HCT116 (cell line): ENCODE measurements at regions not wholly inside any gene's neighbourhood (a gene's known extent, or its start where the extent isn't known, plus 50 kb on each side); places are given as distances from the start of the nearest gene placed in this dataset.

ENCODE experiments used
- ATAC-seq: fragments of 200-7000 bp; cut with Tn5 transposase; 2 replicates; pipeline ENCODE4 v1.9.1; 2020; ENCODE audit warnings: mild to moderate bottlenecking, moderate library complexity
- BruUV-seq: library from RNA; stranded (reverse); fragments of 400-500 nt; replicated peaks from 2 replicates; lab custom pipeline; 2021; lab: Mats Ljungman, UMichigan
- CTCF ChIA-PET: fragments of 300-600 bp; sonication (Branson Sonifier 250); formaldehyde crosslinking; loops from one replicate; lab custom pipeline; 2021; ENCODE audit warnings: antibody characterized with exemption; lab: Charles Lee
- POLR2A ChIA-PET: fragments of 300-600, 350-600 bp; sonication (Branson Sonifier 250); formaldehyde crosslinking; loops from one replicate; lab custom pipeline; 2021; ENCODE audit warnings: antibody characterized with exemption; lab: Charles Lee
- RAD21 ChIA-PET, 2 experiments: fragments of 300-600 bp; sonication (Branson Sonifier 250); formaldehyde crosslinking; loops; one replicate each; lab custom pipeline; 2023; ENCODE audit warnings: low total read pairs in 2 of 2; ENCODE audit not compliant: uncharacterized antibody in 2 of 2, unreplicated experiment in 2 of 2, low non-redundant PET in 1 of 2; lab: Charles Lee
- DNase-seq: peaks from one replicate; pipeline ENCODE4 v3.0.0-alpha.2; 2010; ENCODE audit warnings: low read depth, low spot score
- H2AFZ ChIP-seq: fragments of 200-600 bp; shearing (Covaris generic), sonication (generic); 2 replicates; pipeline ENCODE4 v1.6.1; 2017; ENCODE audit warnings: low read depth, mixed run types, mixed read lengths, antibody characterized with exemption, low read length; ENCODE audit not compliant: poor library complexity, severe bottlenecking
- H3K27ac ChIP-seq: 2 replicates; pipeline ENCODE4 v1.5.1; 2012; ENCODE audit warnings: low read depth, low read length
- H3K27me3 ChIP-seq: fragments of 200-600 bp; sonication (generic); 2 replicates; pipeline ENCODE4 v1.6.1; 2016; ENCODE audit warnings: mixed run types, low read length, mixed read lengths; ENCODE audit not compliant: insufficient read depth
- H3K36me3 ChIP-seq, 2 experiments: fragments of 200-500 bp in 1 of 2; fragments of 200-600 bp in 1 of 2; sonication (Bioruptor generic) in 1 of 2; sonication (generic) in 1 of 2; 2 replicates each; pipeline versions ENCODE4 v1.5.1 to v1.6.1; 2014 to 2016; ENCODE audit warnings: low read length in 2 of 2, inconsistent platforms in 1 of 2, mixed read lengths in 1 of 2, mixed run types in 1 of 2; ENCODE audit not compliant: insufficient read depth in 2 of 2, control insufficient read depth in 1 of 2
- H3K4me1 ChIP-seq, 2 experiments: fragments of 200-600 bp in 1 of 2; sonication (generic) in 1 of 2; 2 replicates each; pipeline versions ENCODE4 v1.5.1 to v1.6.1; 2012 to 2017; ENCODE audit warnings: low read length in 2 of 2, inconsistent platforms in 1 of 2, mild to moderate bottlenecking in 1 of 2, mixed read lengths in 1 of 2, mixed run types in 1 of 2, moderate library complexity in 1 of 2; ENCODE audit not compliant: insufficient read depth in 2 of 2, control insufficient read depth in 1 of 2
- H3K4me2 ChIP-seq: fragments of 200-600 bp; sonication (generic); 2 replicates; pipeline ENCODE4 v1.6.1; 2017; ENCODE audit warnings: mixed run types, low read length, mixed read lengths
- H3K4me3 ChIP-seq, 2 experiments: fragments of 200-600 bp in 1 of 2; sonication (generic) in 1 of 2; replicated peaks in 1 of 2; 2 replicates each; pipeline ENCODE4 v1.5.1; 2011 to 2016; ENCODE audit warnings: low read length in 2 of 2, control low read depth in 1 of 2, low read depth in 1 of 2, mild to moderate bottlenecking in 1 of 2, mixed read lengths in 1 of 2, mixed run types in 1 of 2
- H3K79me2 ChIP-seq: fragments of 200-600 bp; sonication (generic); 2 replicates; pipeline ENCODE4 v1.6.1; 2017; ENCODE audit warnings: mild to moderate bottlenecking, mixed run types, low read length, moderate library complexity, mixed read lengths; ENCODE audit not compliant: insufficient read depth
- H3K9ac ChIP-seq: fragments of 200-600 bp; sonication (generic); 2 replicates; pipeline ENCODE4 v1.6.1; 2016; ENCODE audit warnings: low read length, mixed read lengths
- H3K9me2 ChIP-seq: fragments of 200-600 bp; sonication (generic), shearing (Covaris generic); 2 replicates; pipeline ENCODE4 v1.6.1; 2017; ENCODE audit warnings: mixed run types, mild to moderate bottlenecking, moderate library complexity; ENCODE audit not compliant: insufficient read depth
- H3K9me3 ChIP-seq, 2 experiments: fragments of 200-500 bp in 1 of 2; fragments of 200-600 bp in 1 of 2; sonication (Bioruptor generic) in 1 of 2; sonication (generic) in 1 of 2; 2 replicates each; pipeline ENCODE4 v1.6.1; 2014 to 2017; ENCODE audit warnings: low read length in 2 of 2, mixed read lengths in 2 of 2, inconsistent platforms in 1 of 2, low read depth in 1 of 2, mild to moderate bottlenecking in 1 of 2, mixed run types in 1 of 2, moderate library complexity in 1 of 2; ENCODE audit not compliant: control insufficient read depth in 1 of 2, insufficient read depth in 1 of 2
- H4K20me1 ChIP-seq: fragments of 200-600 bp; sonication (generic), shearing (Covaris generic); 2 replicates; pipeline ENCODE4 v1.6.1; 2017; ENCODE audit warnings: mixed run types, mild to moderate bottlenecking, moderate library complexity; ENCODE audit not compliant: insufficient read depth
- ELF1 ChIP-seq: IDR thresholded peaks from 2 replicates; pipeline ENCODE4 v1.6.1; 2012; ENCODE audit warnings: low read depth, borderline replicate concordance
- EZH2 ChIP-seq: fragments of 200-600 bp; sonication (generic); IDR thresholded peaks from 2 replicates; pipeline ENCODE4 v1.6.1; 2017; ENCODE audit warnings: antibody characterized with exemption, mixed run types
- FOSL1 ChIP-seq: IDR thresholded peaks from 2 replicates; pipeline ENCODE4 v1.6.1; 2012; ENCODE audit warnings: low read depth
- POLR2A ChIP-seq: IDR thresholded peaks from 2 replicates; pipeline ENCODE4 v1.7.0; 2011; ENCODE audit warnings: borderline replicate concordance; ENCODE audit not compliant: insufficient read depth, insufficient read length; ENCODE audit errors: extremely low read depth
- POLR2AphosphoS5 ChIP-seq: IDR thresholded peaks from 2 replicates; pipeline ENCODE4 v1.6.1; 2011; ENCODE audit warnings: mild to moderate bottlenecking, low read depth, low read length, moderate library complexity
- SIN3A ChIP-seq: IDR thresholded peaks from 2 replicates; pipeline ENCODE4 v1.6.1; 2012; ENCODE audit warnings: low read depth
- SP1 ChIP-seq: IDR thresholded peaks from 2 replicates; pipeline ENCODE4 v1.6.1; 2012; ENCODE audit warnings: low read depth
- ZFX ChIP-seq: fragments of 450-650 bp; IDR thresholded peaks from 2 replicates; pipeline ENCODE4 v1.6.1; 2017
- intact Hi-C: fragments of 100-400 bp; cut with micrococcal nuclease; formaldehyde crosslinking; loops from 2 replicates; pipeline ENCODE4 v1.10.0; 2022
- TF ChIP-seq, protein P1 (sequence below): IDR thresholded peaks from 2 replicates; pipeline ENCODE4 v1.6.1; 2011; ENCODE audit warnings: mild to moderate bottlenecking, low read length, moderate library complexity; ENCODE audit not compliant: insufficient replicate concordance; ENCODE audit errors: extremely low read depth
- TF ChIP-seq, protein P2 (sequence below): IDR thresholded peaks from 2 replicates; pipeline ENCODE4 v1.6.1; 2012
- TF ChIP-seq, protein P3 (sequence below): IDR thresholded peaks from 2 replicates; pipeline ENCODE4 v1.6.1; 2012

DNA sequence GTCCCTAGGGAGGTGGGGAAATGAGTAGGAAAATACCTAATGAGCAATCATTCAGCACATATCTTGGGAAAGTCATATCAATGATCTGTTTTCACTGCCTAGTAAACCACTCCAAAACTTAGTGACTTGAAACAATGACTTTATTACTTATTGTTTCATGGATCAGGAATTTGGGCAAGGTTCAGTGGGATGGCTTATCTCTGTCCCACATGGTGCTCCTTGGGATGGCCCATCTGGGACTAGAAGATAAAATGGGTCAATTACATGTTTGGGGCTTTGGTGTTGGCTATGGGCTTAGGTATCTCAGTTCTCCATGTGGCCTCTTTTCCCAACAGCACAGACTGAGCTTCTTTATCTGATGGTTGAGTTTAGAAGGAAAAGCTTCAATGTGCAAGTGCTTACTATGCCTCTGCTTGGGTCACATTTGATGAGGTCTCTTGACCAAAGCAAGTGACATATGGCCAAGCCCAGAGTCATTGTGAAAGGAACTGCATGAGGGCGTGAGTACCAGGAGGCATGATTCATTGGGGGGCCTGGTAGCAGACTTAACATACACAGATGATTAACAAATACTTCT, 218.1 kb upstream of the TNP1 start:
- H3K4me2 ChIP-seq, result no peak overlapping the region
- H3K9me3 ChIP-seq, result no peaks in the 10 kb centered on the region
- ATAC-seq (no peak), DNase-seq (no peak)
- no TSS peak for BruUV-seq
- H3K79me2 ChIP-seq, result no peaks in the 10 kb centered on the region
- H3K9ac ChIP-seq, result no peak overlapping the region
- intact Hi-C loops, result no loop called here
- no peak overlapping the region for H3K4me3 ChIP-seq
- H3K27ac ChIP-seq, result no peak overlapping the region
- no peak overlapping the region for H2AFZ ChIP-seq
- no peak for TF ChIP-seq SIN3A
- TF ChIP-seq, protein P1, sequence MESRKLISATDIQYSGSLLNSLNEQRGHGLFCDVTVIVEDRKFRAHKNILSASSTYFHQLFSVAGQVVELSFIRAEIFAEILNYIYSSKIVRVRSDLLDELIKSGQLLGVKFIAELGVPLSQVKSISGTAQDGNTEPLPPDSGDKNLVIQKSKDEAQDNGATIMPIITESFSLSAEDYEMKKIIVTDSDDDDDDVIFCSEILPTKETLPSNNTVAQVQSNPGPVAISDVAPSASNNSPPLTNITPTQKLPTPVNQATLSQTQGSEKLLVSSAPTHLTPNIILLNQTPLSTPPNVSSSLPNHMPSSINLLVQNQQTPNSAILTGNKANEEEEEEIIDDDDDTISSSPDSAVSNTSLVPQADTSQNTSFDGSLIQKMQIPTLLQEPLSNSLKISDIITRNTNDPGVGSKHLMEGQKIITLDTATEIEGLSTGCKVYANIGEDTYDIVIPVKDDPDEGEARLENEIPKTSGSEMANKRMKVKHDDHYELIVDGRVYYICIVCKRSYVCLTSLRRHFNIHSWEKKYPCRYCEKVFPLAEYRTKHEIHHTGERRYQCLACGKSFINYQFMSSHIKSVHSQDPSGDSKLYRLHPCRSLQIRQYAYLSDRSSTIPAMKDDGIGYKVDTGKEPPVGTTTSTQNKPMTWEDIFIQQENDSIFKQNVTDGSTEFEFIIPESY, result no peak
- TF ChIP-seq, protein P2, sequence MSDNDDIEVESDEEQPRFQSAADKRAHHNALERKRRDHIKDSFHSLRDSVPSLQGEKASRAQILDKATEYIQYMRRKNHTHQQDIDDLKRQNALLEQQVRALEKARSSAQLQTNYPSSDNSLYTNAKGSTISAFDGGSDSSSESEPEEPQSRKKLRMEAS, result no peak
- TF ChIP-seq, protein P3, sequence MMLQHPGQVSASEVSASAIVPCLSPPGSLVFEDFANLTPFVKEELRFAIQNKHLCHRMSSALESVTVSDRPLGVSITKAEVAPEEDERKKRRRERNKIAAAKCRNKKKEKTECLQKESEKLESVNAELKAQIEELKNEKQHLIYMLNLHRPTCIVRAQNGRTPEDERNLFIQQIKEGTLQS, result no peak
- no peak for TF ChIP-seq SP1
- no peak for TF ChIP-seq ELF1
- no peak for TF ChIP-seq FOSL1
- no peak for TF ChIP-seq POLR2AphosphoS5
- TF ChIP-seq POLR2A, result no peak
- no peak for TF ChIP-seq EZH2
- no peak for TF ChIP-seq ZFX
- H3K9me2 ChIP-seq, result no peaks in the 10 kb centered on the region
- ChIA-PET RAD21 (no interaction called here), CTCF (interaction anchor here (1.2 kb wide), 1 partner anchor 32 kb away, joined by 3 read pairs; no protein-coding TSS in a partner anchor), POLR2A (no interaction called here)
- no peaks in the 10 kb centered on the region for H4K20me1 ChIP-seq
- no peaks in the 10 kb centered on the region for H3K27me3 ChIP-seq
- no peaks in the 10 kb centered on the region for H3K36me3 ChIP-seq
- peaks cover 0 to 3% of the 10 kb centered on the region in 2 experiments; a peak in 1 of 4 replicates for H3K4me1 ChIP-seq
